IMR-90 (cell line): ENCODE measurements at regions not wholly inside any gene's neighbourhood (a gene's known extent, or its start where the extent isn't known, plus 50 kb on each side); places are given as distances from the start of the nearest gene placed in this dataset.

Experiments
- ATAC-seq: fragments of 200-7000 bp; cut with Tn5 transposase; 2 replicates; pipeline ENCODE4 v1.9.1; 2020; ENCODE audit warnings: low read depth, mild to moderate bottlenecking, moderate library complexity
- BruUV-seq: library from RNA; stranded (reverse); fragments of 400-500 nt; replicated peaks from 2 replicates; lab custom pipeline; 2021; lab: Mats Ljungman, UMichigan
- CTCF ChIA-PET: fragments of 300-600 bp; formaldehyde crosslinking; extraction: SDS; loops from one replicate; lab custom pipeline; 2021; ENCODE audit warnings: antibody characterized with exemption; lab: Yijun Ruan, JAX
- POLR2A ChIA-PET: fragments of 300-600 bp; sonication (Branson Sonifier 250); formaldehyde crosslinking; loops from one replicate; lab custom pipeline; 2022; ENCODE audit warnings: antibody characterized with exemption; ENCODE audit not compliant: unreplicated experiment; lab: Charles Lee
- DNase-seq: peaks from one replicate; pipeline ENCODE4 v3.0.0; 2013
- H2AFZ ChIP-seq: replicated peaks from 2 replicates; pipeline ENCODE3; 2013; ENCODE audit warnings: low read length, mild to moderate bottlenecking; ENCODE audit not compliant: poor library complexity
- H2AK5ac ChIP-seq: 2 replicates; pipeline ENCODE4 v1.6.1; 2013; ENCODE audit warnings: low read depth, low read length, inconsistent platforms
- H2AK9ac ChIP-seq: replicated peaks from 2 replicates; pipeline ENCODE3; 2013; ENCODE audit warnings: mild to moderate bottlenecking, low read depth, low read length, moderate library complexity; ENCODE audit not compliant: poor library complexity
- H2BK120ac ChIP-seq: 2 replicates; pipeline ENCODE4 v1.6.1; 2013; ENCODE audit warnings: low read depth, low read length, inconsistent platforms
- H2BK15ac ChIP-seq: 3 replicates; pipeline ENCODE4 v1.6.1; 2013; ENCODE audit warnings: low read depth, low read length, inconsistent platforms
- H2BK20ac ChIP-seq: 2 replicates; pipeline ENCODE4 v1.6.1; 2013; ENCODE audit warnings: low read depth, mild to moderate bottlenecking, inconsistent platforms, low read length, moderate library complexity
- H2BK5ac ChIP-seq: 2 replicates; pipeline ENCODE4 v1.6.1; 2013; ENCODE audit warnings: mild to moderate bottlenecking, low read depth, low read length, inconsistent platforms; ENCODE audit not compliant: poor library complexity, severe bottlenecking
- H3K14ac ChIP-seq: replicated peaks from 2 replicates; pipeline ENCODE4 v1.6.1; 2013; ENCODE audit warnings: low read depth, low read length, inconsistent platforms
- H3K18ac ChIP-seq: 2 replicates; pipeline ENCODE4 v1.6.1; 2013; ENCODE audit warnings: low read depth, low read length, control low read depth
- H3K23ac ChIP-seq: 2 replicates; pipeline ENCODE4 v1.6.1; 2013; ENCODE audit warnings: low read depth, low read length, inconsistent platforms
- H3K27ac ChIP-seq: 2 replicates; pipeline ENCODE4 v1.5.1; 2013; ENCODE audit warnings: mild to moderate bottlenecking, control low read depth, low read length; ENCODE audit not compliant: insufficient read depth
- H3K27me3 ChIP-seq: 2 replicates; pipeline ENCODE4 v1.6.1; 2013; ENCODE audit warnings: low read length; ENCODE audit not compliant: control insufficient read depth, insufficient read depth
- H3K36me3 ChIP-seq: 2 replicates; pipeline ENCODE4 v1.6.1; 2013; ENCODE audit warnings: low read length, mixed read lengths; ENCODE audit not compliant: control insufficient read depth, insufficient read depth
- H3K4ac ChIP-seq: 2 replicates; pipeline ENCODE4 v1.6.1; 2013; ENCODE audit warnings: low read depth, low read length, inconsistent platforms
- H3K4me1 ChIP-seq: 2 replicates; pipeline ENCODE4 v1.6.1; 2013; ENCODE audit warnings: low read length, mixed read lengths; ENCODE audit not compliant: control insufficient read depth, insufficient read depth
- H3K4me2 ChIP-seq: 2 replicates; pipeline ENCODE4 v1.6.1; 2013; ENCODE audit warnings: low read depth, mild to moderate bottlenecking, control low read depth, low read length, moderate library complexity
- H3K4me3 ChIP-seq: 2 replicates; pipeline ENCODE4 v1.5.1; 2013; ENCODE audit warnings: low read depth, mild to moderate bottlenecking, control low read depth, low read length, moderate library complexity; ENCODE audit not compliant: insufficient read depth
- H3K56ac ChIP-seq: 2 replicates; pipeline ENCODE4 v1.6.1; 2013; ENCODE audit warnings: low read length, inconsistent platforms; ENCODE audit not compliant: insufficient read depth; ENCODE audit errors: extremely low read depth
- H3K79me1 ChIP-seq, 2 experiments: 2 replicates each; pipeline ENCODE4 v1.6.1; 2013; ENCODE audit warnings: low read length in 2 of 2, inconsistent platforms in 1 of 2, low read depth in 1 of 2
- H3K9ac ChIP-seq: 2 replicates; pipeline ENCODE4 v1.6.1; 2013; ENCODE audit warnings: low read depth, low read length, control low read depth
- H3K9me1 ChIP-seq: 2 replicates; pipeline ENCODE4 v1.6.1; 2013; ENCODE audit warnings: low read length, inconsistent platforms; ENCODE audit not compliant: insufficient read depth
- H3K9me3 ChIP-seq: 2 replicates; pipeline ENCODE4 v1.6.1; 2013; ENCODE audit warnings: low read length; ENCODE audit not compliant: control insufficient read depth, insufficient read depth
- H4K20me1 ChIP-seq: 2 replicates; pipeline ENCODE4 v1.6.1; 2013; ENCODE audit warnings: low read length, inconsistent platforms; ENCODE audit not compliant: insufficient read depth
- H4K5ac ChIP-seq: 2 replicates; pipeline ENCODE4 v1.6.1; 2013; ENCODE audit warnings: mild to moderate bottlenecking, low read depth, low read length, control low read depth
- H4K8ac ChIP-seq, 2 experiments: 2 replicates each; pipeline ENCODE4 v1.6.1; 2013; ENCODE audit warnings: low read depth in 2 of 2, low read length in 2 of 2, control low read depth in 1 of 2, inconsistent platforms in 1 of 2
- H4K91ac ChIP-seq: 2 replicates; pipeline ENCODE4 v1.6.1; 2013; ENCODE audit warnings: low read depth, low read length, inconsistent platforms; ENCODE audit not compliant: insufficient read depth
- CEBPB ChIP-seq: IDR thresholded peaks from 2 replicates; pipeline ENCODE4 v1.6.1; 2012; ENCODE audit warnings: low read depth, low read length, improper control_type of control experiment
- ELK1 ChIP-seq: fragments of 150-350 bp; IDR thresholded peaks from 2 replicates; pipeline ENCODE4 v1.6.1; 2016; ENCODE audit warnings: low read depth, mild to moderate bottlenecking, low read length, moderate library complexity, borderline replicate concordance
- MAZ ChIP-seq: IDR thresholded peaks from 2 replicates; pipeline ENCODE4 v1.6.1; 2012; ENCODE audit warnings: low read depth, mild to moderate bottlenecking, low read length, improper control_type of control experiment, moderate library complexity, borderline replicate concordance
- NFE2L2 ChIP-seq: fragments of 150-350 bp; IDR thresholded peaks from 2 replicates; pipeline ENCODE4 v1.6.1; 2016; ENCODE audit warnings: low read depth, mild to moderate bottlenecking, low read length
- POLR2A ChIP-seq: IDR thresholded peaks from 2 replicates; pipeline ENCODE4 v1.6.1; 2012; ENCODE audit warnings: mild to moderate bottlenecking, low read depth, low read length
- RCOR1 ChIP-seq: IDR thresholded peaks from 2 replicates; pipeline ENCODE4 v1.6.1; 2012; ENCODE audit warnings: mild to moderate bottlenecking, low read length, improper control_type of control experiment; ENCODE audit not compliant: insufficient replicate concordance
- RFX5 ChIP-seq: IDR thresholded peaks from 2 replicates; pipeline ENCODE4 v1.8.0; 2012; ENCODE audit warnings: low read depth, mild to moderate bottlenecking, low read length, moderate library complexity
- WGBS, 2 experiments: methylation state at CpG; one replicate each; pipeline versions ENCODE4 v1.1.5 to v1.1.7; 2013; ENCODE audit warnings: missing lambda C conversion rate in 2 of 2; ENCODE audit not compliant: insufficient read length in 1 of 2; ENCODE audit errors: extremely low coverage in 2 of 2; 5-methylcytosine and 5-hydroxymethylcytosine counted together
- dilution Hi-C: fragments of 300-500 bp; cut with HindIII; formaldehyde crosslinking; loops from one replicate; pipeline ENCODE4 v1.14.3; 2018; ENCODE audit warnings: low sequenced_read_pairs; ENCODE audit not compliant: unreplicated experiment
- in situ Hi-C: fragments of 300-500 bp; cut with MboI; formaldehyde crosslinking; loops from 3 replicates; pipeline ENCODE4 v1.14.3; 2019; ENCODE audit warnings: low sequenced_read_pairs, inconsistent platforms, mixed read lengths
- intact Hi-C: fragments of 100-400 bp; cut with micrococcal nuclease; formaldehyde crosslinking; loops from 2 replicates; pipeline ENCODE4 v1.10.0; 2022

- no peak overlapping the region for H3K56ac ChIP-seq
- intact Hi-C loops: loop anchor here (10.0 kb wide), 3 partner anchors 57 to 347 kb away; partner anchors contain the start of gene BANP
- peak overlapping the region; percentile 44 for H2AK9ac ChIP-seq
- ATAC-seq (no peak), DNase-seq (no peak)
- H3K18ac ChIP-seq: peak overlapping the region; percentile 62
- H3K79me1 ChIP-seq: peaks cover 6 to 54% of the 10 kb centered on the region in 2 experiments
- peak overlapping the region; percentile 93 for H4K91ac ChIP-seq
- H2BK5ac ChIP-seq: peak overlapping the region; percentile 59
- no peaks in the 10 kb centered on the region for H4K20me1 ChIP-seq
- peak overlapping the region; percentile 12 for H2AFZ ChIP-seq
- H3K9ac ChIP-seq: 0 out of 2 replicates have a peak overlapping the region, but pooled peaks have one; percentile 12
- H3K27me3 ChIP-seq: no peaks in the 10 kb centered on the region
- H3K4me3 ChIP-seq: no peak overlapping the region
- no TSS peak for BruUV-seq
- H3K4me1 ChIP-seq: peaks cover 51% of the 10 kb centered on the region
- in situ Hi-C loops: loop anchor here (10.0 kb wide), 1 partner anchor 57 kb away; no protein-coding TSS in a partner anchor
- H3K23ac ChIP-seq: peak overlapping the region; percentile 29; the same call in 1 of the 2 replicates
- ChIA-PET POLR2A (no interaction called here), CTCF (interaction anchor here (0.6 kb wide), 1 partner anchor 17 kb away, joined by 3 read pairs; no protein-coding TSS in a partner anchor)
- peak overlapping the region; percentile 65 for H4K5ac ChIP-seq
- H2AK5ac ChIP-seq: peak overlapping the region; percentile 88
- H3K9me3 ChIP-seq: no peaks in the 10 kb centered on the region
- no peak overlapping the region for H3K4me2 ChIP-seq
- peak overlapping the region; percentile 42; the same call in 1 of the 2 replicates for H3K27ac ChIP-seq
- WGBS, 2 experiments: 90% methylated on average over 2 of the region's 11 CpGs; no CpG with 5 or more reads in 1 of the 2 experiments
- peak overlapping the region; percentile 100 for H3K14ac ChIP-seq
- peak overlapping the region; percentile 100 for H2BK20ac ChIP-seq
- peak overlapping the region; percentile 100 for H2BK120ac ChIP-seq
- H3K36me3 ChIP-seq: no peaks in the 10 kb centered on the region
- H3K9me1 ChIP-seq: peaks cover 45% of the 10 kb centered on the region
- peak overlapping the region; percentile 97 for H3K4ac ChIP-seq
- TF ChIP-seq RCOR1: no peak
- no peak for TF ChIP-seq RFX5
- no peak for TF ChIP-seq NFE2L2
- TF ChIP-seq MAZ: no peak
- TF ChIP-seq CEBPB: no peak
- no peak for TF ChIP-seq ELK1
- TF ChIP-seq POLR2A: no peak
- dilution Hi-C loops: no loop called here
- H2BK15ac ChIP-seq: peak overlapping the region; percentile 97; the same call in 2 of the 3 replicates
- H4K8ac ChIP-seq: peak overlapping the region; percentile 94 to 100; a peak in 2 of 4 replicates
These were observed 81.3 kb upstream of the ZNF469 start for GRCh38 chr16:88301431-88301830.
